NB4 (cell line): ENCODE measurements at regions not wholly inside any gene's neighbourhood (a gene's known extent, or its start where the extent isn't known, plus 50 kb on each side); places are given as distances from the start of the nearest gene placed in this dataset.

Experiments used
- CTCF ChIP-seq: IDR thresholded peaks from one replicate; pipeline ENCODE4 v1.5.1; 2012; ENCODE audit warnings: low read depth, low read length
- POLR2A ChIP-seq: IDR thresholded peaks from 2 replicates; pipeline ENCODE4 v1.6.1; 2011; ENCODE audit warnings: mild to moderate bottlenecking; ENCODE audit not compliant: insufficient read length; ENCODE audit errors: extremely low read depth

DNA sequence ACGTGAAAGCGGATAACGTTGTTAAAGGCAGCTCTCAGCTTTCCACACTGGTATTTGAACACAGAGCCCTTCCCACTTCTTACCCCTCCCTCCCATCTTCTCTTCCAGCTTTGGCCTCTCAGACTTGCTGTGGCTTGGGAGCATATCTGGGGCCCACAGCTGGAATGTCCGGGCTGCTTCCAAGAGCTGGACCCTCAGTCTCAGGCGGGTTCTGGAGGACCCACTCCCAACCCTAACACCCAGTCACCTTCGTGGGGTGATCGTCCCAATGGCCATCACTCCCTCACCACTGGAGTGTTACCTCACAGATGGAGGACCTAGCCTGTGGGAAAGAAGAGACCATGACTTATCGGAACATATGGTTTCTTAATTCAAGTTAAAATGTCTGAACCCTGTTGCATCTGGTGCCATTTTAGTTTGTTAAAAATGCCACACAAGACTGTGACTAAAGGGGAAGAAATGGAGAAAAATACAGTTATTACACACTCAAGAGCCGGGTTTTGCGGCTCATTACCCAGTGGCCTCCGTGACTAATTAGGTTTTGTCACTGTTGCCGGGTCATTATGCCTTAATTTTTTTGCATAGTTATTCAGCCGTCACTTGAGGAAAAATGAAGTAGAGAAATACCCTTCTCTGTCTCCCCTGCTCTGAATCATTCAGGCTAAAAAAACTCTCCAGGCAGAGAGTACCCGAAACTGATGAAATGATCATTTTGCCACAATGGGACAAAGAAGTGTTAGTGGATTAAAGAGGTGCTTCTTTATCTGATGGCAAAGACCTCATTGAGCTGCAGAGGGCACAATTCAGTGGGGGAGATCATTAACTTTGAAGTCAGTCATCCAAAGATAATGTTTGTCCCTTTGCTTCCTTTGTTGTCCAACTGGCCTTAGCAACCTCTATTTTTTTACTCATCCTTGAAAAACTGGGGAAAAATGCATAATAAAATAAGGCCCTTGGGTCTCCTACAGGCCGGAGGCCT lies 87.2 kb upstream of the HTATIP2 start:
- no peak for TF ChIP-seq CTCF
- TF ChIP-seq POLR2A, result no peak
